NCI-H446 (cell line): ENCODE measurements at regions not wholly inside any gene's neighbourhood (a gene's known extent, or its start where the extent isn't known, plus 50 kb on each side); places are given as distances from the start of the nearest gene placed in this dataset.
"Not testable (repeated sequence)": the region's sequence is repeated elsewhere in the genome, so short reads cannot be mapped to it uniquely, and the experiment has no call there.

Experiments
- DNase-seq, 2 experiments: peaks; one replicate each; lab custom pipeline; 2025; lab: John Stamatoyannopoulos, UW

DNA sequence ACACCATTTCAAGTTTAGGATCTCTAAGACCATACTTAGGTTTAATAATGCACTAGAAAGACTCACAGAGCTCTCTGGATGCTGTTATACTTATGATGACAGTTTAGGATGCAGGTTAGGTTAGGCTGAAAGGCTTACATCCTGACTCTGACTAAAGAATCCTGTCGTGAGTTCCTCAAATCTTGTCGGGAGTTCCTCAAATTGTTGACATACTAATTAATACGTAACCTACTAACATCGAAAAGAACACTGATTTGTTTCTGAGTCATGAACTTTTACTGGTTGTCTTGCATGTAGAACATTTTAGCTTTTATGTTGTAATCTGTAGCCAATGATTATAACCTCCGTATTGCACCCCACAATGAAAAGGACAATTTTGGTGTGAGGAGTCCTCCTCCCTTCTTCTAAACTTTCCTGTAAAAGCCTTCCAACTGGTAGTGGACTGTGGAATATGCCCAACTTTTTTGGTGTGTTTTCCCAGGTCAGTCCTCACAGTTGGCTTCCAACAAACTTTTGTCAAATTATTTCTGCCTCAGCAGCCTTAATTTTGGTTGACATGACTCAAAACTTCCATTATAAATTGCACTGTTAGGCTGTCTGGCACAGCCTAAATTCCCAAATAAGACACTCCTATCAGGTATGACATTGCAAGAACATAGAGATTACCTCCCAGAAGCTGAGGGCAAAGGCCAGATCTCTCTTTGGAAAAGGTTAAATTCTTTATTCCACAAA lies 107.9 kb upstream of the PALMD start:
- no peak for DNase-seq

DNA sequence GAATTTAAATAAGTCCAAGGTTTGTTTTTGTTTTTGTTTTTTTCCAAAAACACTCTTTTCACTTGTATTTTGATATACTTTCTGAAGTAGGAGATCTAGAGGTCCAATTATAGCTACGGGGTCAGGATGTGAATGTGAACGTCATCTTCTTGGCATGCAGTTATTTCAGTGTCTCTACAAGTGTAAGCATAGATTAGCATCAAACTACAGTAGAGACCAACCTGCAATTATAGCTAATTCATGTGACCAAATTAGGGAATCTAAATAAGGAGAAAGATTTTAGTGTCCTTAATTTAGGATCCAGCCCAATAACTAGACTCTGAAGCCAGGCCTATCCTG lies 107.3 kb upstream of the PALMD start:
- no peak for DNase-seq

DNA sequence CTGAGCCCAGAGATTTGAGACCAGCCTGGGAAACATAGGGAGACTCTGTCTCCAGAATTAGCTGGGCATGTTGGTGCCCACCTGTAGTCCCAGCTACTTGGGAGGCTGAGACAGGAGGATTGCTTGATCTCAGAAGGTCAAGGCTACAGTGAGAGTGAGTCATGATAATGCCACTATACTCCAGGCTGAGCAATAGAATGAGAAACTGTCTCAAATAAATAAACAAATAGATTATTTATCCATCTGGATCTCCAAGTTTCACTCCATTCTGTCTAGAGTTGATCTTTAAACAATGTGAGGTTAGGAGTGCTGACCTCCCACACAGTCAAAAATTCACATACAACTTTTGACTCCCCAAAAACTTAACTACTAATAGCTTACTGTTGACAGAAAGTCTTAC lies 106.8 kb upstream of the PALMD start:
- DNase-seq, result no peak

DNA sequence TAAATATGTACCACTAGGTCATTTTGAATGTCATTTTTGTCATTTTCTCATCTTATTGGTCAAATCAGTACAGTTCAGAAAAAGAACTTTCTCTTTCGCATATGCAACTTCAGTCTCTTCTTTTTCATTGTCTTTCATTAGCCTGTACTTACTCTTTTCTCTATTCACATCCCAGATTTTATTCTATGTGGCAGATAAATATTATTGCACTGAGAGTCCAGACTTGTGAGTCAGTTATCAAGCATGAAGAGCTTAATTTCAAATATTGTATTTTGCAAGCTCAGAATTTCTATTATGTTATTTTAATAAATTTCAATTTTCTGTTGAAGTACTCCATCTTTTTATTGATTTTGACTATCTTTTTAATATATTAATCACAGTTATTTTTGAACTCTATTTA lies 105.2 kb upstream of the PALMD start:
- DNase-seq, result no peak

DNA sequence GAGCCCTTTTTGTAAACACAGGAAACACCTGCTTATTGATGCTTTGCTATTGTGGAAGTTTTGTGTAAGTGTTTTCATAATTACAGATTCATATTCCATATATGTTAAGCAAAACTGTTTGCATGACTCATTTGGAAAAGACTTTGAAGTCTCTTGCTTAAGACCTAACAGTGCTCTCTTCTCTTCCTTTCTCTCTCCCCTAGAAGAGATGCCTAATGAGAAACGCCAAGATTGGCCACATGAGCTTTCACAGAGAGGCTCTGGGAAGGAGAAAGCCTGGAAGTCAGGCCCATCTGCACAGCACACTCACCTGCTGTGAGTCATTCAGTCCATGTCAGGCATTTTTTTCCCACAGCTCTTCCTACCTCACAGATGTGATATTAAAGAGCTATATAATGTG lies 101.6 kb upstream of the PALMD start:
- DNase-seq, result peak in 1 of 2 experiments; percentile 15

DNA sequence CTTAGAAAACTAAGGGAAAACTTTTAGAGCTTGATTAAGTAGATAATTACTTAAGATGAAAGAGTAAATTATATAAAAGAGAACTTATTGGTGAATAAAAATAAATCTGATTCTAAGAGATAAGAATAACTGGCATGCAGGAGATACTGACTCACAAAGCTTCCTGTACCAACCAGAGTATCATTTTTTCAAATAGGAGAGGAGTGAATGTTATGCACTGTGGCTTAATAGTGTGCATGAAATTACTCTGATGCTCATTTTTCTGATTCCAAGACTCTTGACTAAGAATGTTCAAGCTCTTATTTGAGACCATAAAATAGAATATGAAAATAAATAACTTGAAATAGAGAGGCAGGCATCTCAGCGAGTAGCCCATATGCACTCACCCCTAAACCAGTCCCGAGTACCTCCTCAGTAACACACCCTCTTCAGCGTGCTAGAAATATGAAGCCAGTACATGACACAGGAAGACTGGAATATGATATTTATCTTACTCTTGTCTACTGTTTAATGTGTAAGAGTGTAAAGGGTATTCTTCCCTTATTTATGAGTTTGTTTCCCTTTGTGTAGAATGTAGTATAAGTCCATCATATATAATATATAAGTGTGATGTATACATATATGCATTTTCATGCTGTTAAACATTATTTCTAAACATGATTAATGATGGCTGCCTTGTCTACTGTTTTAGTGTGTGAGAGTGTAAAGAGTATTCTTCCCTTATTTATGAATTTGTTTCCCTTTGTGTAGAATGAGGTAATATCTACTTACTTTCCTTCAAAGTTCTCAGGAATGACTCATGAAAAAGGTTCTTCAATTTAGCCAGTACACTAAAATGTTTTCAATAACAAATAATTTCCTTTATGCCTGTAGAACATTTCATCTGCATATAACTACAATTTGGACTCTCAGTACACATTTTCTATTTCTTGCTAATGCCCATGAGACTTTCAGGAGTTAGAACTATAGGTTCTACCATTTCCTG lies 99.2 kb upstream of the PALMD start:
- no peak for DNase-seq

DNA sequence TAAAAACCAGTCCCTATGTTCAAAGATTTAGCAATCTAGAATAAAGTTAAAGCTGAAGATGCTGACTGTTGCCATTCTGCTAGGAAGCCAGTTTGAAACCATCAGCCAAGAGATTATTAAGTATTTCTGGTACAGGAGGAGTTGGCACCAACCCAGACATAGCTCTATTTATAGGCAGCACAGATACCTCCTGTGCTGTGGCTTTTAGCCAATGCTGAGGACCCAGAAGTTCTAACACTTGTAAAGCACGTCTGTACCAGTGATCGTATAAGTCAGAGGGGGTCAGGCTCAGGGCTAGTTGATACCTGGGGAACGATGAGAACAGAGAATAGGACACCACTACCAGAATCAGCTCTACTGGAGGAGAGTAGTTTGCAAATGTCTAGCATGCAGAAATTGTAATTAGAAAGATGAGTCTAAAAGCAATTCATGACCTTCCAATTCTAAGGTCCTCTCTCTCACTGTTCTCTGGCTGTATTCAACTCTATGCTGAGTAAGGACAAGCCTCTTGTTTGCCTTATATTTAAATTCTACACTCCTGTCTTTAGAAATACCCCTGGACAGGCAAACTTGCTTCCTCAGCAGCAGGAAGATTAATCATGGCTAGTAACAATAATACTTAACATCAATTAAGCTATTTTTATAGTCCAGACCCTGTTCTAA lies 96.8 kb upstream of the PALMD start:
- DNase-seq, result peak; percentile 62 to 90

DNA sequence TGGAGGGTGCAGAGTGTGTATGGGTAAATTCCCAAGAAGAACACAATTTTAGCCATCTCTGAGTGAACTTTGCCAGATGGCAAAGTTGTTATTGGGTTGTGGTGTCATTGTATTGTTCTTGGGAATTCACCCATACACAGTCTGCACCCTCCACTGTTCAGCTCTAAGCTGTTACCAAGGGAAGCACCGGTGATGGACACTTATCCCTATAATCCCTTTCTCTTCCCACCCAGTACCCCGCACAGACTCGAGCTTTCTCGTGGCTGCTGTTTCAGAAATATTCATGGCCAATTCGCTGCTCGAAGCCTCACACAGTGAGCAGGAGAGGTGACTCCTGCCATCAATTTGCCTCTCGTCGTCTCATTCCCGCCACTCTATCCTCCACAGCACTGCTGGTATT lies 95.7 kb upstream of the PALMD start:
- peak in 1 of 2 experiments; percentile 23 for DNase-seq

DNA sequence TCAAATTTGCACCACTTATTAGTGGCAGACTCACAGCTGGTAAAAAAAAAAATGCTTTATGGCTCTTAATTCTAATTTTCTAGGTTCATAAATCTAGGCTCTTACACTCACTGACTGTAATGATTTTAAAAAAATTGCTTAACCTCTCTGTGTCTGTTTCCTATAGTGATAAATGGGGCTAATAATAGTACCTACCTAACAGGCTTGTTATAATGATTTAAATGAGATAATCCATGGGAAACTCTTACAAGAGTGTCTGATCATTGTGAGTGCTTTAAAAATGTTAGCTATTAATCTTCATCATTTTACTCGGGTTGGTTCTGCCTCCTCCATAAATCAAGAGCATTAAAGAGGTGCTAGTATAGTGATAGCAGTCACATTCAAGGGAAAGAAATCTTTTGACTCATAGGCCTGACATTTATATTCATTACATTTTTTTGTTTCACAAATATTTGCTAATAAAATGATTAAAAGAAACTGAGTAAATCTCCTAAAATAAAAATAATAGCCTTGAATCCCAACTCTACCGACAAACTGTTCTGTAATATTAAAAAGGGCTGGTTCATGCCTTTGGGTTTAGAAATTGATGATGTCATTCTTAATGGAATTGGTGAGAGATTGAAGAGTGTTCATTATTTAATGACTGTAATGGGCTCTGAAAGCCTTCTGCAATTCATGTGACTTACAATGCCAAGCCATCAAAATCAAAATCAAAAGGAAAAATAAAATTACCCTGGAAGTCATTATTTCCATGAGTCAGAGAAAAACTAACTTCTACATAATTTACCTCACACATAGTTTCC lies 93.9 kb upstream of the PALMD start:
- DNase-seq, result no peak

DNA sequence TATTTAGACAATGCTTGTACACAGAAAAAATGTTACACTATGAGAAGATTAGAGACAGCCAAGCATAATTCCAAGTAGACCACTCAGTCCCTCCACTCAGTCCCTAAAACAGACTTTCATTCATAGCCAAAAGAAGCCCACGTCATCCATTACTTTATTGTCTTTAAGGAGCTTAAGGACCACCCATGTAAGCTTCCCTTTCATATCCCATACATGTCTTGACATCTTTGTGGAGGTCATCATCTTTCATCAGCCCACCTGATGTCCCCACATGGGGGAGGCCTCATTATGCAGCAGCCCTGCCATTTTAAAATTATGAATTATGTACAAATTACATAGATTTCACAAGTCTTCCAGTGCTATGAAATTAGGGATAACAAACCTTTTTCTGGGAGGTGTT lies 92.6 kb upstream of the PALMD start:
- DNase-seq, result no peak

DNA sequence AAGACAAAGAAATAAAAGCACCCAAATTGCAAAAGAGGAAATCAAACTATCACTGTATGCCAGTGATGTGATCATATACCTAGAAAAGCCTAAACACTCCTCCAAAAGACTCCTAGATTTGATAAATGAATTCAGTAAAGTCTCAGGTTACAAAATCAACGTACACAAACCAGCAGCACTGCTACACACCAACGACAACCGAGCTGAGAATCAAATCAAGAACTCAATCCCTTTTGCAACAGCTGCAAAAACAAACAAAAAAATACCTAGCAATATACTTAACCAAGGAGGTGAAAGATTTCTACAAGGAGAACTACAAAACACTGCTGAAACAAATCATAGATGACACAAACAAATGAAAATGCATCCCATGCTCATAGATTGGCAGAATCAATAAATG lies 92.1 kb upstream of the PALMD start:
- DNase-seq, result not testable (repeated sequence)

DNA sequence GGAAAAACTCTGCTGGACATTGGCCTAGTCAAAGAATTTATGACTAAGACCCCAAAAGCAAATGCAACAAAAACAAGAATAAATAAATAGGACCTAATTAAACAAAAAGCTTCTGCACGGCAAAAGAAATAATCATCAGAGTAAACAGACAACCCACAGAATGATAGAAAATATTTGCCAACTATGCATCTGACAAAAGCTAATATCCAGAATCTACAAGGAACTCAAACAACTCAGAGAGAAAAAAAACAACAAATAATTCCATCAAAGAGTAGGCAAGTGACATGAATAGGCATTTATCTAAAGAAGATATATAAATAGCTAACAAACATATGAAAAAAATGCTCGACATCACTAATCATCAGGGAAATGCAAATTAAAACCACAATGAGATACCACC lies 91.2 kb upstream of the PALMD start:
- no peak for DNase-seq

DNA sequence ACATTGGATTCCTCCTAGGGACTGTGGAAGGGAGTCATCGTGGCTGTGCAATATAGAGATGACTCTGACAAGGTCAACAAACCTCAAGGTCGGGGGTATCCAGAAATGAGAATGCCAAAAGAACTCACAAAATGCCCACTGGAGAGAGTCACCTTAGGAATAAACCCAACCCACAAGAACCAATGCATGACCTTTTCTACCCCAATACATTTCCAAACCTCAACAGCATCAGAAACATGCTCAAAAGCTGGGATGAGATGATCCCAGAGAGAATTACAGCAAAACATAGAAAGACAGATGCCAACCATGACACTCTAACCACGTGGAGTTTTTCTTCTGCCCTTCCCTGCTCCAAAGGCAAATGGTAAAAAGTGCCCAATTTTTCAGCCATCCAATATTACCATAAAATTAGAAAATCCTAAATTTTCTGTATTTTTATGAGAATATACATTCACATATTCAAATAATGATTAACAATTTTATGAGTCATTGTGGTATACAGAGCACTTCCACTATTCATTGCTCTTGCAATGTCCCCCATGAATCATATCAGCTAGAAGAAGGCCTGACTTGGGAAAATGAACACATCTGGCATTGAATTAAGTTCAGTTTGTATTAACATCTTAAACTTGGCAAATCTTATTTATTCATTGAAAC lies 88.2 kb upstream of the PALMD start:
- DNase-seq, result no peak

DNA sequence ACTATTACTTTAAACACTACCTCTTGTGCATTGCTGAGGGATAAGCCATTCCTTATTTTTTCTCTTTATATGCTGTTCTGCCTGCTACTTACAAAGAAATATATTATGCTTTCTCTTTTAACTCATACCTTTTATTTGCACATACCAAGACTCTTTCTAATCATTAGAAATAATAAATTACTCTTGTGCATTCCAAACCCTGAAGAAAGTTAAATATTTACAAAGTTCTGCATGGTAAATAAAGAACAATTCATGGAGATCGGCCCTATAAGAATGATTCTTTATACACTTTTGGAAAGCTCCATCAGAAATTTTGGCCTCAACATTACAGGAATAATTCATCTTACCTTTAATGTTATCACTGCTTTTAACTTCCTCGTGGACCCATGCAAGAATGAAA lies 86.7 kb upstream of the PALMD start:
- DNase-seq, result no peak

DNA sequence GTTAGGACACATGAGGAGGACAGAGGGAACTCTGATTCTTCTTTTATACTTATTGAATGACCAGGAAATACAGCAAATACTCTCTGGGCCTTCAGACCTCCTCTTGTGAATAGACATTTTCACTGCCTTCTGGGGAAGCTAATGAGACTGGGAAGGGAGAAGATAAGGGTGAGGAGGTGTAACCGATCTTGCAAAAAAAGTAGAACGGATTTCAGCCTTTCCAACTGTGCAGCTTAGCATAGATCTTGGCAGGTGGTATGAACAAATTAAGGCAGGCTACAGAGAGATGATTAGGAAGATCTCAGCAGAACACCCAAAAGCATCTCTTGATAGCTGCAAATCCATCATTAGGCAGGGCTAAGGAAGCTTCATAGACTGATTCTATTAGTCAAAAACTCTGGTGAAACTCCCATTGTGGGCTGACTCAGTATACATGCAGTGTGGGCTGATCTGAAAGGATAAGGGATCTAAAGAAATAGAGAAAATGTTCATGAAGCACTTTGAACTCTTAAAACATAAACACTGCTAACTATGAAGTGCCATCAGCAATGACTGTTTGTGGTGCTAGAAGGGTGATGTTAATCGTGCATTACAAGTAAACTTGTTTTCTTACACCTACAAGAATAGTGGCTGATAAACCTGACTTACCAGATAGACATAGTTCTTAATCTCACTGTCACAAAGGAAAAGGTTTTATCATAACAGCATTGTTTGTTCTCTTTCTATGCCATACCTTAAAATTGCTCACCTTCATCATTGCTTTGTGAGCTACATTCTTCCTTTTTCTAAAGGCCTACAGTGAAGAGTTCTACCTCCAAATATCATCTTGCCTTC lies 85.5 kb upstream of the PALMD start:
- no peak for DNase-seq

DNA sequence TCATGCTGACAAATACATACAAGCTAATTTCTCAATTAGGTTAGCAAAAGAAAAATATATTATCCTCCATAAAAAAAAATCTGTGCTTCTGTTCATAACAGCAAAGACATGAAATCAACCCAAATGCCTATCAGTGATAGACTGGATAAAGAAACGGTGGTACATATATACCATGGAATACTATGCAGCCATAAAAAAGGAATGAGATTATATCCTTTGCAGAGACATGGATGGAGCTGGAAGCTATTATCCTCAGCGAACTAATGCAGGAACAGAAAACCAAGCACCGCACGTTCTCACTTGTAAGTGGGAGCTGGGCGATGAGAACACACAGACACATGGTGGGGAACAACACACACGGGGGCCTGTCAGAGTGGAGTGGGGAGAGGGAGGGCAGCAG lies 84.0 kb upstream of the PALMD start:
- DNase-seq, result no peak

DNA sequence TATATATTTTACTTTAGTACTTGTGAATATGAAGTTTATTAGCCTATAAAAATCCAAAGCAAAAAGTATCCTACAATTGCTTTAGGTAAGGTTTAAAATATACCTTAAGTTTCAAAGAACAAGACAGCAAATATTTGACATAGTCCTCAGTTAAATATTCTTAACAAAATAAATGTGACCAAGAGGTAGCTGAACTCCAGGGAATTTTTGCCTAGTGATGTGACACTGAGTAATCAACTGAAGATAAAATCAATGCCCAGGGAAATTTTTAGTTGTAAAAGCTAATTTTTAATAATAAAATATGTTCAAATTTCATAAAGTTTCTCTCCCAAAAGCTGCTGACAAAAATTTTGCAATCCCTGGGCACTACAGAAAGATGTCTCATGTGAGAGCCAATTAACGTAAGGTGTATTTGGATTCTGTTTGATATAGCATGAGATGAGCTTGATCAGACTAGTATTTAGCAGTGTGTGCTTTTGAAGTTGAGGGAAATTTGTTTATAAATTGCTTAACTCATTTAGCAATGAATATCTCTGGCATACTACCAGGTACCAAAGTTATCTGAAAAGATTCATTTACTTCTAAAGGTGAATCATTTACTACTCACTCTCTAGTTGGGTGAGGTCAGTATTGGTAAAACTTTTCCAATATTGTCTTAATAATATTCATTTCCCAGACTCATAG lies 80.2 kb upstream of the PALMD start:
- DNase-seq, result no peak

DNA sequence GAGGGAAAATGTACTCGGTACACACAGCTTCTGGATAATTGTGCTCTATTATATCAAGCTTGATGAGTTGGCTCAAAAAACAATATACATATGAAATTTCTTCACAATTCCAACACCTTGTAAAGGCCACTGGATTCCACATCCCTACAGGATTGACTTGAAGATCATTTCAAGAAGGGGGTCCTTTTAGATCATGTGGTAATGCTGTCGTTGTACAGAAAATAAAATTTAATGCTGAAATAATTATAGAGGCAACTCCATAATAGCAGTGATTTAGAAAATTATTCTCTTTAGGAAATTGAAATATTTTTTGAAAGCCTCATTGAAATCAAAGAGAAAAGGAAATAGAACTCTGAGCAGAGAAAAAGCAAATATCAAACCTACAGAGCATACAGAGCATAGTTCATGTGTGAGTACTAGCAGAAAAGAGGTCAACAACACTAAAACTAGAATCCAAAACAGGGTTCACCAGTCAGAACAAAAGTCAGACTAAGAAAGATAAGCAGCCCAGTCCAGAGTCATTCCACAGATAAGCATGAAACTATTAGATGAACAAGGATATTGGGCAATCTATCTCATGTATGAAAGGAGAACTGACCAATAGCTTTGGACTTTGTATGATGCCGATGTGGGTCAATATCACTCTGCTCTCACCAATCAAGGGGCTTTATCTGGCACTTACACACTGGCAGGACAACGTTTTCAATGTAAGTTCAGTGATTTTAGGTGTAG lies 79.5 kb upstream of the PALMD start:
- no peak for DNase-seq

DNA sequence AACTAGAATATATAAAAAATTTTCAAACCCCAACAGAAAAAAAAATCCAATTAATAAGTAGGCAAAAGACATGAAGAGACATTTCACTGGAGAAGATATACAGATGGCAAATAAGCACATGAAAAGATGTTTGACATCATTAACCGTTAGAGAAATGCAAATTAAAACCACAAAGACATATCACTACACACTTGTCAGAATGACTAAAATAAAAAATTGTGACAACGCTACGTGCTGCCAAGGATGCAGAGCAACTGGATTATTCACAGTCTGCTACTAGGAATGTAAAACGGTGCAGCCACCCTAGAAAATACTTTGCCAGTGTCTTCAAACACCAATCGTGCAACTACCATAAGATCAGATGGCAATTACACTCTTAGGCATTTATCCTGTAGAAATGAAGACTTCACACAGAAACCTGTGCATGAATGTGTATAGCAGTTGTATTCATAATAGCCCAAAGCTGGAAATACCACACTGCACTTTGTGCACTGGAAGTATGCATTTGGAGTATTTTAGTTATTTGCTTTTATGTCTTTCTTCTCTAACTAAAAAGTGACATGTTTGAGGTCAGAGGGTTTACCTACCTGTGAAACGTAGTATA lies 75.3 kb upstream of the PALMD start:
- DNase-seq, result no peak
